ENCODE measurements at regions not wholly inside any gene's neighbourhood (a gene's known extent, or its start where the extent isn't known, plus 50 kb on each side); places are given as distances from the start of the nearest gene placed in this dataset.

GRCh38 chr10:4758256-4758655 lies 67.8 kb upstream of the AKR1E2 start:
- Histone ChIP-seq H3K27me3 (no peaks in the 10 kb centered on the region), H3K4me3 (no peak overlapping the region), H3K36me3 (no peaks in the 10 kb centered on the region), H3K4me1 (no peaks in the 10 kb centered on the region), H3K27ac (no peak overlapping the region), H3K9me3 (no peaks in the 10 kb centered on the region)
- intact Hi-C loops (cut with DNase I), result no loop called here
- ATAC-seq (no peak), DNase-seq (no peak)
- TF ChIP-seq CTCF (IDR thresholded peaks at IDR 0.05), result no peak

DNA sequence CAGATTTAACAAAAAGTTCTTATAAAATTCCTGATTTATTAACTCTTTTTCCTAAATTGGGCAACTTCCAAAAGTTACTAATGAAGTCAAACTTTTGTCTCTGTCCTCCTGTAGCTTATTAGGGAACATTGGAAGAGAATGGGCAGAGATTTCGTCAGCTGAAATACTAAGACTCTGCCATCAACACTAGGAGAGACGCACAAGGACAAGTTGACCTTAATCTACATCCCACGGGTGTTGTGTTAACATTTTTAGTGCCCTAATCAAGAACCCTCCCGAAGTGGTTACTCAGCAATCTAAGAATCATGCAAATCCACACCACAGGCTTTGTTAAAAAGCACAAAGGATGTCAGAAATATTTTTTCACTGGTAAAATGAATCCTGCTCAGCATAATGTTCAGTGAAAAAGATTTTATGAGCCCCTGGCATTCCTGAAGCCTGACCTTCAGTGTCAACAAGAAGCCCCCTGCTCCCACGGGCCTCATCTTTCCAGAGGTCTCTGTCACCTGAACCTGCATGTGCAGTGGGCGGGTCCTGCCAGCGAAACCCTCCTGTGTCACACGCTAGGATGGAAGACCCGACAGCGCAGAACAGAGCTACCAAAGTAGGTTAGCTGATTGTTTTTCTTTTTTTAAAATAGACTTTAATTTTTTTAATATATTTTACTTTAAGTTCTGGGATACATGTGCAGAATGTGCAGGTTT lies 70.6 kb upstream of the AKR1E2 start:
- intact Hi-C loops (cut with DNase I), result no loop called here
- no peak overlapping the region for H3K4me3 ChIP-seq
- no peaks in the 10 kb centered on the region for H3K4me1 ChIP-seq
- H3K27ac ChIP-seq, result no peak overlapping the region
- H3K27me3 ChIP-seq, result no peaks in the 10 kb centered on the region
- H3K36me3 ChIP-seq, result no peaks in the 10 kb centered on the region
- no peaks in the 10 kb centered on the region for H3K9me3 ChIP-seq
- TF ChIP-seq CTCF (IDR thresholded peaks at IDR 0.05), result no peak
- DNase-seq, result no peak
- ATAC-seq, result no peak

DNA sequence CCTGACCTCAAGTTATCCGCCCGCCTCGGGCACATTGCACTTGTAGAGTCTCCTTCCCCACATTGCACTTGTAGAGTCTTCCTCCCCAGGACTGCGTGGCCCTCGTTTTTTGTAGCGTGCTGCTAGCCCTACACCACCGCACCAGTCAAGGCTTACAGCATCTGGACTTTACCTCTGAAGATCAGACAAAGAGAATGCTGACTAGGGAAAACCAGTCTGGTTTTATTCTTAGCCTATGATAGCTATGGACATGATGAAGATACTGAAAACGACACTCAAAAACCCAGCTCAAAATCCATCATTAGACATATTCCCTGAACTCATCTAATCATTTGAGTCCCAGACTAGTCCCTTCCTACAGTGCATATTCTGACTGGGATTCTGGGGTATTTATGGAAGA lies 71.9 kb upstream of the AKR1E2 start:
- TF ChIP-seq CTCF (IDR thresholded peaks at IDR 0.05), result no peak
- H3K36me3 ChIP-seq, result no peaks in the 10 kb centered on the region
- no peak overlapping the region for H3K4me3 ChIP-seq
- ATAC-seq, result no peak
- intact Hi-C loops (cut with DNase I), result no loop called here
- no peak overlapping the region for H3K27ac ChIP-seq
- no peaks in the 10 kb centered on the region for H3K9me3 ChIP-seq
- DNase-seq, result no peak
- no peaks in the 10 kb centered on the region for H3K27me3 ChIP-seq
- H3K4me1 ChIP-seq, result no peaks in the 10 kb centered on the region

GRCh38 chr10:4751211-4751610 lies 74.8 kb upstream of the AKR1E2 start:
- H3K27me3 ChIP-seq, result no peaks in the 10 kb centered on the region
- H3K4me1 ChIP-seq, result no peaks in the 10 kb centered on the region
- H3K36me3 ChIP-seq, result no peaks in the 10 kb centered on the region
- intact Hi-C loops (cut with DNase I), result no loop called here
- DNase-seq, result no peak
- H3K4me3 ChIP-seq, result no peak overlapping the region
- ATAC-seq, result no peak
- TF ChIP-seq CTCF (IDR thresholded peaks at IDR 0.05), result no peak
- no peak overlapping the region for H3K27ac ChIP-seq
- H3K9me3 ChIP-seq, result no peaks in the 10 kb centered on the region

DNA sequence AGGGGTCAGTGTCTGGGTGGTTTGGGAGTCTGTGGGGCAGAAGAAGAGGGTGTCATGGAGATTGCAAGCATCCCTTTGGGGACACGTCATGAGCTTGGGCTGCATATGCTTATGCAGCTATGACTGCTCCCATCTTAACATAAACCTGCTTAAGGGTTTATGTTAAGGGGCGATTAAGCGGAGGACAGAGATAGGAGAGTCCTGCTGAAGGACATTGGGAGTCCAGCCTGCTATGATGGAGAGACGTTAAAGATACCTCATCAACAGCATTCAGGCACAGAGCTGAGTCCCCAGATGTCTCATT lies 76.8 kb upstream of the AKR1E2 start:
- TF ChIP-seq CTCF (IDR thresholded peaks at IDR 0.05), result no peak
- DNase-seq (no peak), ATAC-seq (no peak)
- H3K4me1 ChIP-seq, result no peaks in the 10 kb centered on the region
- no peaks in the 10 kb centered on the region for H3K36me3 ChIP-seq
- H3K4me3 ChIP-seq, result no peak overlapping the region
- H3K27me3 ChIP-seq, result no peaks in the 10 kb centered on the region
- no peak overlapping the region for H3K27ac ChIP-seq
- H3K9me3 ChIP-seq, result no peaks in the 10 kb centered on the region
- intact Hi-C loops (cut with DNase I), result no loop called here

All from left lung (tissue), 4 donors.